DND-41 (cell line): ENCODE measurements at regions not wholly inside any gene's neighbourhood (a gene's known extent, or its start where the extent isn't known, plus 50 kb on each side); places are given as distances from the start of the nearest gene placed in this dataset.

ENCODE experiments used
- ATAC-seq: fragments of 200-7000 bp; cut with Tn5 transposase; 3 replicates; pipeline ENCODE4 v1.9.1; 2021; ENCODE audit warnings: low read depth; ENCODE audit not compliant: insufficient read depth
- DNase-seq: peaks from one replicate; pipeline ENCODE4 v3.0.0-alpha.2; 2020
- H2AFZ ChIP-seq: 2 replicates; pipeline ENCODE4 v1.6.0; 2012; ENCODE audit warnings: low read depth, low read length
- H3K27ac ChIP-seq: 2 replicates; pipeline ENCODE4 v1.5.1; 2012; ENCODE audit warnings: low read length, inconsistent platforms
- H3K27me3 ChIP-seq: fragments of 200-600 bp; sonication (generic); 2 replicates; pipeline ENCODE4 v1.6.0; 2012; ENCODE audit warnings: low read length, mild to moderate bottlenecking, inconsistent platforms; ENCODE audit not compliant: insufficient read depth, poor library complexity
- H3K36me3 ChIP-seq: 2 replicates; pipeline ENCODE4 v1.5.1; 2012; ENCODE audit warnings: low read length, inconsistent platforms; ENCODE audit not compliant: insufficient read depth
- H3K4me1 ChIP-seq: 2 replicates; pipeline ENCODE4 v1.5.1; 2012; ENCODE audit warnings: mild to moderate bottlenecking, low read length; ENCODE audit not compliant: insufficient read depth
- H3K4me2 ChIP-seq: 2 replicates; pipeline ENCODE4 v1.6.0; 2012; ENCODE audit warnings: mild to moderate bottlenecking, moderate library complexity, low read length, inconsistent platforms; ENCODE audit not compliant: insufficient read depth
- H3K4me3 ChIP-seq, 2 experiments: fragments of 200-600 bp in 1 of 2; shearing (Covaris generic) in 1 of 2; 2 replicates each; pipeline ENCODE4 v1.5.1; 2012 to 2016; ENCODE audit warnings: inconsistent platforms in 2 of 2, low read length in 2 of 2, mild to moderate bottlenecking in 2 of 2, low read depth in 1 of 2, moderate library complexity in 1 of 2
- H3K79me2 ChIP-seq: 2 replicates; pipeline ENCODE4 v1.6.0; 2012; ENCODE audit warnings: low read length, inconsistent platforms; ENCODE audit not compliant: insufficient read depth
- H3K9ac ChIP-seq: 2 replicates; pipeline ENCODE4 v1.6.0; 2012; ENCODE audit warnings: low read depth, mild to moderate bottlenecking, inconsistent platforms, low read length, moderate library complexity
- H3K9me3 ChIP-seq: 2 replicates; pipeline ENCODE4 v1.5.1; 2012; ENCODE audit warnings: low read length, moderate library complexity, mild to moderate bottlenecking, inconsistent platforms; ENCODE audit not compliant: insufficient read depth, severe bottlenecking
- H4K20me1 ChIP-seq: 2 replicates; pipeline ENCODE4 v1.6.0; 2012; ENCODE audit warnings: low read length; ENCODE audit not compliant: insufficient read depth
- CTCF ChIP-seq: IDR thresholded peaks from 2 replicates; pipeline ENCODE4 v1.5.1; 2012; ENCODE audit warnings: borderline replicate concordance, low read length, moderate library complexity, mild to moderate bottlenecking; ENCODE audit not compliant: poor library complexity, severe bottlenecking; ENCODE audit errors: extremely low read depth
- EZH2 ChIP-seq: IDR thresholded peaks from 3 replicates; pipeline ENCODE4 v1.6.1; 2012; ENCODE audit warnings: borderline replicate concordance, low read depth, mild to moderate bottlenecking, moderate library complexity, low read length, inconsistent platforms; ENCODE audit not compliant: severe bottlenecking

GRCh38 chr1:221201773-221202172 lies 322.5 kb downstream of the HLX start:
- Histone ChIP-seq H3K27me3 (no peaks in the 10 kb centered on the region), H3K4me1 (no peaks in the 10 kb centered on the region), H4K20me1 (no peaks in the 10 kb centered on the region), H3K79me2 (no peaks in the 10 kb centered on the region), H3K4me2 (no peak overlapping the region), H3K9me3 (peaks cover 4% of the 10 kb centered on the region), H3K27ac (no peak overlapping the region), H2AFZ (no peak overlapping the region), H3K4me3 (no peak overlapping the region), H3K9ac (no peak overlapping the region), H3K36me3 (no peaks in the 10 kb centered on the region)
- ATAC-seq, result no peak
- DNase-seq, result no peak
- no peak for TF ChIP-seq CTCF
- no peak for TF ChIP-seq EZH2

GRCh38 chr1:221203224-221204054 lies 324.2 kb downstream of the HLX start:
- H3K27ac ChIP-seq, result no peak overlapping the region
- H3K9me3 ChIP-seq, result no peaks in the 10 kb centered on the region
- no peak overlapping the region for H3K4me2 ChIP-seq
- H3K79me2 ChIP-seq, result no peaks in the 10 kb centered on the region
- H3K9ac ChIP-seq, result no peak overlapping the region
- H2AFZ ChIP-seq, result no peak overlapping the region; the same call in 1 of the 2 replicates
- H3K4me1 ChIP-seq, result no peaks in the 10 kb centered on the region
- H4K20me1 ChIP-seq, result no peaks in the 10 kb centered on the region
- ATAC-seq (peak; percentile 52), DNase-seq (peak; percentile 66)
- no peaks in the 10 kb centered on the region for H3K27me3 ChIP-seq
- no peak overlapping the region for H3K4me3 ChIP-seq
- TF ChIP-seq EZH2 (no peak), CTCF (peak; percentile 90)
- H3K36me3 ChIP-seq, result no peaks in the 10 kb centered on the region

- Histone ChIP-seq H3K4me3 (no peak overlapping the region), H3K4me1 (no peaks in the 10 kb centered on the region), H3K9ac (no peak overlapping the region), H2AFZ (no peak overlapping the region), H3K36me3 (no peaks in the 10 kb centered on the region), H4K20me1 (no peaks in the 10 kb centered on the region), H3K4me2 (no peak overlapping the region), H3K27me3 (no peaks in the 10 kb centered on the region), H3K9me3 (no peaks in the 10 kb centered on the region), H3K27ac (no peak overlapping the region), H3K79me2 (no peaks in the 10 kb centered on the region)
- ATAC-seq, result no peak
- no peak for DNase-seq
- TF ChIP-seq CTCF, result no peak
- TF ChIP-seq EZH2, result no peak
These were observed 325.0 kb downstream of the HLX start for GRCh38 chr1:221204055-221204833.
